ENCODE measurements at regions not wholly inside any gene's neighbourhood (a gene's known extent, or its start where the extent isn't known, plus 50 kb on each side); places are given as distances from the start of the nearest gene placed in this dataset.

DNA sequence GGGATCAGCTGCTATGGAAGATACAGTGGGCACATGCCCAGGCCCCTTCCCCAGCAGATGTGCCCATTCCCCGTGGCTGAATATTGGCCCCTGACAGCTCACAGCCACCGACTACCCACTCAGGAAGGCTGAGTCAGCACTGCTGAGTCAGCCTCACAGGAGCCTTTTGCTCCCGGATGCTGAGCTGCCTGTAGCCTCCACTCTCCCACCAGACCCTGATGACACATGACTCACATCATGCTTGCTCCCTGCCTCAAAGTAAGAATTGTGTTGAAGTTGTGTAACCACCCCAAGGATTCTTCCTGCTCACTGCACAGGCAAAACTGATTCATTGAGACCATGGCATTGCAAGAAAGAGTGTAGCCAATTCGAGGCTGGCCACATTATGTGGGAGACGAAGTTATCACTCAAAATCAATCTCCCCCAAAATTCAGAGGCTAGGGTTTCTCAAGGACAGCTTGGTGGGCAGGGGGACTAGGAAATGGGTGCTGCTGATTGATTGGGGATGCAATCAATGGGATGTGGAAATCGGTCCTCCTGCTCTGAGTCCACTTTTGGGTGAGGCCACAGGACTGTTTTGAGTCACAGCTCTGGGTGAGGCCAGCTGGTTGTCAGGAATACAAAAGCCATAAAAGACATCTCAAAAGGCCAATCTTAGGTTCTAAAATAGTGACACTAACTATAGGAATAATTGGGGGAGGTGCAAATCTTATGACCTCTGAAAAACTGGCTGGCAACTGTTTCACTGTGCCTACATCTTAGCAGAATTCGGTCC, 556.6 kb upstream of the CDH4 start:
- intact Hi-C loops (cut with micrococcal nuclease): no loop called here
- DNase-seq (no peak), ATAC-seq (ENCODE audit: low read depth) (no peak)
- H3K27ac Mint-ChIP-seq: no peak overlapping the region
- H3K9me3 Mint-ChIP-seq: peaks cover 8% of the 10 kb centered on the region
- CTCF ChIA-PET: no interaction called here
- POLR2A ChIA-PET: no interaction called here
- H3K4me1 Mint-ChIP-seq: no peaks in the 10 kb centered on the region
- no peak overlapping the region for H3K4me3 Mint-ChIP-seq
- H3K27me3 Mint-ChIP-seq: no peaks in the 10 kb centered on the region
- H3K36me3 Mint-ChIP-seq (ENCODE audit: low read depth): no peaks in the 10 kb centered on the region
- TF ChIP-seq, protein P1, sequence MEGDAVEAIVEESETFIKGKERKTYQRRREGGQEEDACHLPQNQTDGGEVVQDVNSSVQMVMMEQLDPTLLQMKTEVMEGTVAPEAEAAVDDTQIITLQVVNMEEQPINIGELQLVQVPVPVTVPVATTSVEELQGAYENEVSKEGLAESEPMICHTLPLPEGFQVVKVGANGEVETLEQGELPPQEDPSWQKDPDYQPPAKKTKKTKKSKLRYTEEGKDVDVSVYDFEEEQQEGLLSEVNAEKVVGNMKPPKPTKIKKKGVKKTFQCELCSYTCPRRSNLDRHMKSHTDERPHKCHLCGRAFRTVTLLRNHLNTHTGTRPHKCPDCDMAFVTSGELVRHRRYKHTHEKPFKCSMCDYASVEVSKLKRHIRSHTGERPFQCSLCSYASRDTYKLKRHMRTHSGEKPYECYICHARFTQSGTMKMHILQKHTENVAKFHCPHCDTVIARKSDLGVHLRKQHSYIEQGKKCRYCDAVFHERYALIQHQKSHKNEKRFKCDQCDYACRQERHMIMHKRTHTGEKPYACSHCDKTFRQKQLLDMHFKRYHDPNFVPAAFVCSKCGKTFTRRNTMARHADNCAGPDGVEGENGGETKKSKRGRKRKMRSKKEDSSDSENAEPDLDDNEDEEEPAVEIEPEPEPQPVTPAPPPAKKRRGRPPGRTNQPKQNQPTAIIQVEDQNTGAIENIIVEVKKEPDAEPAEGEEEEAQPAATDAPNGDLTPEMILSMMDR (IDR thresholded peaks at IDR 0.05): no peak

DNA sequence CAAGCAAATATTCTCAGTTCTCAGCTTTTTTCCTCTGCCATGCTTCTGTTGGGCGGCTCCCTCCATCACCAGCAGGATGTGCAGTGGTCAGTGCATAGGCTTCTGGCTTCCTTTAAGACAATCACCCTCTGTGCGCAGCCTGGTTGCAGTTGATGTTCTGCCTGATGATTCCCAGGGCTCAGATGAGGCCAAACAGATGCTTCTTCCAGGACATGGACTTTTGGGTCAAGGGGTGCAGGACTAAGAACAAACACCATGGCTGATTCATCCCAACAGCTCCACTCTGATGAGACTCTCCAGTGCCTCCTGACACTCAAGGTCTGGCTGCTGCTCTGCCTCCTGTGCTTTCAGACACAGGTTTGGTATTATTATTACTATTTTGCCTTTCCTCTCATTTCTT, 554.8 kb upstream of the CDH4 start:
- no peak for ATAC-seq (ENCODE audit: low read depth)
- Mint-ChIP-seq H3K4me3 (no peak overlapping the region), H3K9me3 (peaks cover 7% of the 10 kb centered on the region), H3K4me1 (no peaks in the 10 kb centered on the region), H3K36me3 (ENCODE audit: low read depth) (no peaks in the 10 kb centered on the region), H3K27me3 (no peaks in the 10 kb centered on the region), H3K27ac (no peak overlapping the region)
- ChIA-PET POLR2A (no interaction called here), CTCF (no interaction called here)
- TF ChIP-seq, protein P1 (IDR thresholded peaks at IDR 0.05): no peak
- intact Hi-C loops (cut with micrococcal nuclease): no loop called here
- DNase-seq: no peak

DNA sequence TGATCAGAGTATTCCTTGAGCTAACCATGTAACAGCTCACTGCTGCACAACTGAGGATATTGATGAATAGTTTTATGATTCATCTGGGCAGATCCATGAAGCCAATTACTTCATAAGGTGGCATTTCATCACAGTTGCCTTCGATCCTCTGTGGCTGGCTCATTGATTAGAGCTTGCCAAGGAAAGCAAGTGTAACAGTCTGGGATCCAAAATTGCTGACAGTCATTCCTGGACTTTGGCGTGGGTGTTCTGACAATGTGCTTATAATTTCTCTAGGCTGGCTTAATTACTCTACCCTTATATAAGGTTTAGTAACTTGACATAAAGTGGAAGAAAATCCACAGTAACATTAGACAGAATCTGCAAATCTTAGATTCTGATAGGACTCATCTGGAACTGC, 551.3 kb upstream of the CDH4 start:
- H3K27me3 Mint-ChIP-seq: no peaks in the 10 kb centered on the region
- DNase-seq: no peak
- ChIA-PET CTCF (no interaction called here), POLR2A (no interaction called here)
- H3K9me3 Mint-ChIP-seq: peaks cover 5% of the 10 kb centered on the region
- no peaks in the 10 kb centered on the region for H3K36me3 Mint-ChIP-seq (ENCODE audit: low read depth)
- H3K4me3 Mint-ChIP-seq: no peak overlapping the region
- TF ChIP-seq, protein P1 (IDR thresholded peaks at IDR 0.05): no peak
- ATAC-seq (ENCODE audit: low read depth): no peak
- no peaks in the 10 kb centered on the region for H3K4me1 Mint-ChIP-seq
- intact Hi-C loops (cut with micrococcal nuclease): no loop called here
- no peak overlapping the region for H3K27ac Mint-ChIP-seq

DNA sequence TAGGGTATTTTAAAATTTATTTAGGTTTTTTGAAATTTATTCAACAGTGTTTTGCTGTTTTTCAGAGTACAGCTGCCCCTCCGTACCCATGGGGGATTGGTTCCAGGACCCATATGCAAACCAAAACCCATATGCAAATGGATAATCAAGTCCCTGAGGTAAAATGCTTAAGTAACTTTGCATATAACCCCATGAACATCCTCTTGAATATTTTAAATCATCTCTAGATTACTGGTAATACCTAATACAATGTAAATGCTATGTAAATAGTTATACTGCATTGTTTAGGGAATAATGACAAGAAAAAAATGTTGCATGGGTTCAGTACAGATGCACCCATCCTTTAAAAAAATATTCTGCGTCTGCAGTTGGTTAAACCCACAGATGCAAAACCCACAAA, 547.9 kb upstream of the CDH4 start:
- no peak for DNase-seq
- no peaks in the 10 kb centered on the region for H3K27me3 Mint-ChIP-seq
- TF ChIP-seq, protein P1 (IDR thresholded peaks at IDR 0.05): no peak
- ATAC-seq (ENCODE audit: low read depth): no peak
- ChIA-PET POLR2A (interaction anchor here (0.5 kb wide), 1 partner anchor 279 kb away, joined by 8 read pairs; no protein-coding TSS in a partner anchor), CTCF (no interaction called here)
- no peak overlapping the region for H3K4me3 Mint-ChIP-seq
- no peak overlapping the region for H3K27ac Mint-ChIP-seq
- H3K36me3 Mint-ChIP-seq (ENCODE audit: low read depth): no peaks in the 10 kb centered on the region
- H3K4me1 Mint-ChIP-seq: no peaks in the 10 kb centered on the region
- H3K9me3 Mint-ChIP-seq: peaks cover 2% of the 10 kb centered on the region
- intact Hi-C loops (cut with micrococcal nuclease): no loop called here

DNA sequence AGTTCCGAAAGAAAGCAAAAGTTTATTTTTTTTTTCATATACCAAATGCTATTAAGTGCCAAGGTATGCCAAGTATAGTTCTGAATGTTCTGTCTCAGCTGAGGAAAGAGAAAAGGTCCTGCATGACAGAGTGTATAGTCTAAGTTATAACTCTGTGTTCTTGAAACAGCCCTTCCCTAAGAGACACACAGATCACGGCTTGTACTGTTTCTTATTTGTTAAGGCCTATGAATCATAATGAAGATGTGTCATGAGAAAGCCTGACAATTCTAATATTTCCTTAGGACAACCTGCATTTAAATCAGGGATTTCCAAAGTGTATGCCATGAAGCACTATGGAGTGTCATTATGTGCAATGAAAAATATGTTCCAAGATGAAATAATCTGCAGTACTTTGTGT, 538.7 kb upstream of the CDH4 start:
- ChIA-PET CTCF (no interaction called here), POLR2A (no interaction called here)
- Mint-ChIP-seq H3K4me1 (no peaks in the 10 kb centered on the region), H3K4me3 (no peak overlapping the region), H3K36me3 (ENCODE audit: low read depth) (no peaks in the 10 kb centered on the region), H3K9me3 (no peaks in the 10 kb centered on the region), H3K27me3 (no peaks in the 10 kb centered on the region), H3K27ac (no peak overlapping the region)
- no peak for DNase-seq
- ATAC-seq (ENCODE audit: low read depth): no peak
- intact Hi-C loops (cut with micrococcal nuclease): no loop called here
- TF ChIP-seq, protein P1 (IDR thresholded peaks at IDR 0.05): no peak

All from activated B cell treated with CpG ODN at 0.5 μM for 24 hours (primary cell).